Muscle of leg (tissue), 3 donors: ENCODE measurements at regions not wholly inside any gene's neighbourhood (a gene's known extent, or its start where the extent isn't known, plus 50 kb on each side); places are given as distances from the start of the nearest gene placed in this dataset.

Source experiments
- DNase-seq: peaks from one replicate; pipeline ENCODE4 v3.0.0; 2013
- H3K27ac ChIP-seq: one replicate; pipeline ENCODE4 v1.5.1; 2013; ENCODE audit warnings: mild to moderate bottlenecking, low read length, control low read depth
- H3K27me3 ChIP-seq: one replicate; pipeline ENCODE4 v1.6.1; 2013; ENCODE audit warnings: low read length; ENCODE audit not compliant: control insufficient read depth, insufficient read depth
- H3K36me3 ChIP-seq: one replicate; pipeline ENCODE4 v1.6.1; 2013; ENCODE audit warnings: low read length; ENCODE audit not compliant: control insufficient read depth, insufficient read depth
- H3K4me1 ChIP-seq: one replicate; pipeline ENCODE4 v1.6.1; 2013; ENCODE audit warnings: low read length; ENCODE audit not compliant: control insufficient read depth, insufficient read depth
- H3K4me3 ChIP-seq: one replicate; pipeline ENCODE4 v1.5.1; 2013; ENCODE audit warnings: low read length, control low read depth
- H3K9me3 ChIP-seq: replicated peaks from 2 replicates; pipeline ENCODE4 v1.6.1; 2013; ENCODE audit warnings: low read depth, low read length; ENCODE audit not compliant: control insufficient read depth
- WGBS: methylation state at CpG from one replicate; pipeline ENCODE4 v1.1.5; 2013; ENCODE audit warnings: missing lambda C conversion rate; ENCODE audit not compliant: insufficient coverage; 5-methylcytosine and 5-hydroxymethylcytosine counted together

DNA sequence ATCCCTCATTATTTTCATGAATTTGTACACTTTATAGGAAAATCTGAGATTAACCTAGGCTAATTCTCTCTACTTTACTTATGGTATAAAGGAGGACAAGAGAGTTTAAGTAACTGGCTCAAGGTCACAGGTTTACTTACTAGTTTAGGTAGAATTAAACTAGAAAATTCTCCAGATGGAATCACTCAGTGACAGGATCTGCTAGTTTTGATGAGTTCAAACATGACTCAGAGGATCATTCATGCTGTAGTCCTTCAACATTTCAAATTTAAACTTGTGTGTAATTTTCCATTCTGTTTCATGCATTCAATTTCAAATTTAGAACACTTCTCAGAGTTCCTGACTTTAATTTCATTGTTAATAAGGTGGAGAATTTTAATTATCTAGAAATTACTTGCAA lies 485.7 kb upstream of the TUSC1 start:
- Histone ChIP-seq H3K4me3 (no peak overlapping the region), H3K27ac (no peak overlapping the region), H3K4me1 (no peaks in the 10 kb centered on the region), H3K9me3 (no peaks in the 10 kb centered on the region), H3K27me3 (no peaks in the 10 kb centered on the region), H3K36me3 (no peaks in the 10 kb centered on the region)
- no peak for DNase-seq

DNA sequence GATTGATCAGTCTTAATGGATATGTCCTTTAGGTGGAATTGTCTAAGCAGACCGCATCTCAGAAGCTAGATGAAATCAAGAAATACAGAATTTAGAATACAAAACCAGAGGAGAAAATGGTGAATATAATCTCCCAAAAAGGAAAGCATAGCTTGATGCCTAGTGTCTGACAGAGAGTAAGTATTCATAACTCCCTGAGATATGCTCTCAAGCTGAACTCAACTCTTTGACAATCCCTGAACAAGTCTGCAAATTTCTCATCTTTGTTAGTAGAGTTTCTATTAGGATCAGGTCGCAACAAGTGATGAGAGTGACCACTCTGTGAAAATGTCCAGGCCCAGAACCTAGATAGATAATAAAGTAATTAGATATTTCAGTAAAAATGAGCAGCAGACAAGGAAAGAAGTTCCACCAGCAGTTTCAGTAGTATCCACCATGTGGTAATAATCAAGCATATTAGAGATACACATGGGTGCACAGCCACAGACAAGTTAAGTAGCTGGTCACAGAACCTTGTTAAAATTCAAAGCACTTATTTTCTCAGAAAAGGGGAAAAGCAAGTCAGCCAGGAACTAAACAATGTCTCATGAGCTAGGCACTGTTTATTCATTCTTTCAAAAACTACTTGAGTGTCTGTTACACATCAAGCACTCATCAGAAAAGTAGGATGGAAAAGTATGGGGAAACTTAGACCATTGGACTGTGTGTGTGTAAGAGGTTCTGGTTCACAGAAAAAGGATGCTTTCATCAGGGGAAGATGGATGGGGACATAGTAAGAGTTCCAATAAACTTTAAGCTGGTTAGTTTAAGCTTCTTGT lies 481.5 kb upstream of the TUSC1 start:
- no peak for DNase-seq
- WGBS: no CpG with 5 or more reads among the region's 2 CpGs
- no peaks in the 10 kb centered on the region for H3K36me3 ChIP-seq

DNA sequence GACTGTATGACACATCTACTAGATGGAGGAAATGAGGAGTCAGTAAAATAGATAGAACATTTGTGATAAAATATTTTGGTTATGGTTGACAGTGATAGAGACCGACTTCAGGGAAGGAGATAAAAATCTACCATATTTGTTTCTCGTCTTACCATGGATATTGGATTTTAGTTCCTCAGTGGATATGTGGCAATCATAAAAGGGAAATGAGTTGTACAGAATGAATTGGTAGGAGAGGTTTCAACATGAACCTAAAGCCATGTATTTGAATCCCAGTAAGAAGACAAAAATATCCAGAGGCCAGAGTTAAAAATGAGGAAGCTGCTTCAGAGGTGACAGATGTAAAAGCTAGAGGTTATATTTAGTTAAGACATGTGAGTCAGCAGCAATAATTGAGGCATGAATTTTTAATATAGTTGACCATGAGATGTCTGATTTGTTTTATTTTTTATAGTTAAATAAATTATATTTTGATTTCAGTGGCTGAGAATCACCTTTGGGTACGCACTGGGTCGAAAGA lies 480.4 kb upstream of the TUSC1 start:
- H3K27me3 ChIP-seq: no peaks in the 10 kb centered on the region
- H3K4me1 ChIP-seq: no peaks in the 10 kb centered on the region
- no peak for DNase-seq
- no peak overlapping the region for H3K27ac ChIP-seq
- no peaks in the 10 kb centered on the region for H3K36me3 ChIP-seq
- WGBS: no CpG with 5 or more reads among the region's 4 CpGs
- H3K4me3 ChIP-seq: no peak overlapping the region
- H3K9me3 ChIP-seq: no peaks in the 10 kb centered on the region

More for the DNA sequence above, 481.5 kb upstream of the TUSC1 start:
- H3K4me3 ChIP-seq: no peak overlapping the region
- no peaks in the 10 kb centered on the region for H3K9me3 ChIP-seq
- H3K27me3 ChIP-seq: no peaks in the 10 kb centered on the region
- no peak overlapping the region for H3K27ac ChIP-seq
- H3K4me1 ChIP-seq: no peaks in the 10 kb centered on the region

DNA sequence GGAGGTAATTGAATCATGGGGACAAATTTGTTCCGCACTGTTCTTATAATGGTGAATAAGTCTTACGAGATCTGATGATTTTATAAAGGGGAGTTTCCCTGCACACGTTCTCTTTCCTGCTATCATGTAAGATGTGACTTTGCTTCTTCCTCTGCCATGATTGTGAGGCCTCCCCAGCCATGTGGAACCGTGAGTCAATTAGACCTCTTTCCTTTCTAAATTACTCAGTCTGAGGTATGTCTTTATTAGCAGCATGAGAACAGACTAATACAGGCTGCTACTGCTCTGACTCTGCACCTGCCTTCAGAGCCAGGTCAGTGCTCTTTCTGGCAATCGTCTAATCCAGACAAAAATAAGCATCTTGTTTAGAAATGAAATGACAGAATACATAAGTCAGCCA lies 479.2 kb upstream of the TUSC1 start:
- no CpG with 5 or more reads among the region's 5 CpGs for WGBS
- Histone ChIP-seq H3K9me3 (no peaks in the 10 kb centered on the region), H3K27me3 (no peaks in the 10 kb centered on the region), H3K4me3 (no peak overlapping the region), H3K36me3 (no peaks in the 10 kb centered on the region), H3K4me1 (no peaks in the 10 kb centered on the region), H3K27ac (no peak overlapping the region)
- DNase-seq: no peak

DNA sequence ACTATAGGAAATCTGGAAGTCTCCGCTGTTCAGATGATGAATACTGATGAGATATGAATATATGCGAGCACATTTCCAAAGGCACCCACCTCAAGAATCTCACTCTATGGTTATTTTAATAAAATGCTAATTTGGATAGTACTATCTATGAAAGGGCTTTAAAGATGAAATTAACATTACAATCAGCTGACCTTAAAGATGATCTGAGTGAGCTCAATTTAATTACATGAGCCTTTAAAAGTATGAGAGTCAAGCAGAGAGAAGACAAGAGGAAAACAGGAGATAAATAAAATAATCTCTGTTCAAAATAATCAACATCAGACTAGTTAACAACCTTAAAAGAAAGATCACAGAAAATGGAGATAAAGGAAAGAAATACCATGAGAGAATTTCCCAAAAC lies 474.1 kb upstream of the TUSC1 start:
- H3K27me3 ChIP-seq: no peaks in the 10 kb centered on the region
- no CpG with 5 or more reads among the region's 2 CpGs for WGBS
- H3K4me1 ChIP-seq: no peaks in the 10 kb centered on the region
- H3K9me3 ChIP-seq: no peaks in the 10 kb centered on the region
- no peak overlapping the region for H3K27ac ChIP-seq
- no peaks in the 10 kb centered on the region for H3K36me3 ChIP-seq
- no peak for DNase-seq
- no peak overlapping the region for H3K4me3 ChIP-seq

DNA sequence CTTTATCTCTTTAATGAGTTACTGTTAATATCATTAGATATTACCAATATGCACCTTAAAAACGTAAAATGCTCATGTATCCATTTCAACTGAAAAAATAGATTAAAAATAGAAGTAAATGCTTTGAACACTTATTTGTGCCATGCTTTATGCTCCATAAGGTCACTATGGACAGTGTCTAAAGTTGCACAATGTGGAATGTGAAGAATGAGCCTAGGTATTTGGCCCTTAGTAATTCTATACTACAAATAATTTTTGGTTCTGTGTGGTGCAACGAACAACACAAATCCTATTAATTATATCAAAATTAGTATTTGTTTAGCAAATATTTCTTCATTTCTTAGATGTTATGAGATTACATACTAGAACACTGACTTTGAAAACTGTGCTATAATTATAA lies 469.9 kb upstream of the TUSC1 start:
- Histone ChIP-seq H3K9me3 (no peaks in the 10 kb centered on the region), H3K27me3 (no peaks in the 10 kb centered on the region), H3K4me1 (no peaks in the 10 kb centered on the region), H3K4me3 (no peak overlapping the region), H3K36me3 (no peaks in the 10 kb centered on the region), H3K27ac (no peak overlapping the region)
- WGBS: no CpG with 5 or more reads among the region's 2 CpGs
- DNase-seq: no peak

DNA sequence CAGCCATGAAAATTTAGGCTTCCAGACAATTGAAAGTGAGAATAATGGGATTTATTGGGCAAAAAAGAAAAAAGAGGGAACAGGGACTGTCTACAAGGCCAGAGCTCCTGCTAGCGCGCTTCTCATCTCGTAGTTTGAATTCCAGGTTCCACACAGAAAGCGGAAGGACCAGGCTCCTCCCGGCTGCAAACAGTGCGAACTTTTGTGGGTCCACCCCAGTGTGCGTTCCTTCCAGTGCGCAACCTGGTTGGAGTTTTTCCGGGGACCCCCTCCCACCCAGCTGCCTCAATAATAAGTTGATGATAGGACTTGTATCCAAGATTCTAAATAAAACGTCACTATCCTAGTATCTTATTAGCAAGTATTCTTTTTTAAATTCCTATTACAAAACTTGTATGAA lies 467.7 kb upstream of the TUSC1 start:
- 93% methylated on average over 6 of the region's 10 CpGs for WGBS
- DNase-seq: no peak

DNA sequence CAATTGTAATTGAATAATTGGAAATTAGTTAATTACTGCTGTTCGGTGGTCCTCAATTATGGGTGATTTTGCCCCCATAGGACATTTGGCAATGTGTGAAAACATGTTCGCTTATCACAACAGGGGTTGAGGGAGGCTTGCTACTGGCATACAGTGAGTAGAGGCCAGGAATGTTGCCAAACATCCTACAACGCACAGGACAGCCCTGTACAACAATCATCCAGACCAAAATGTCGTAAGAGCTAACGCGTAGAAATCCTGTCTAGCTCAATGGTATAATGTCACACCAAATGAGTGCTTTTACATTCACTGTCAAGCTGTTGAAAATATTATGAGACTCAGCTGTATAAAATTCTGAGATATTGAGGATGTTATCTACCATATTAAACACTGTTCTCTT lies 464.4 kb upstream of the TUSC1 start:
- no peak for DNase-seq
- H3K27ac ChIP-seq: no peak overlapping the region
- H3K36me3 ChIP-seq: no peaks in the 10 kb centered on the region
- H3K9me3 ChIP-seq: no peaks in the 10 kb centered on the region
- no CpG with 5 or more reads among the region's 6 CpGs for WGBS
- H3K4me1 ChIP-seq: no peaks in the 10 kb centered on the region
- no peak overlapping the region for H3K4me3 ChIP-seq
- no peaks in the 10 kb centered on the region for H3K27me3 ChIP-seq

More for the DNA sequence above, 467.7 kb upstream of the TUSC1 start:
- H3K4me3 ChIP-seq: no peak overlapping the region
- H3K27me3 ChIP-seq: no peaks in the 10 kb centered on the region
- H3K9me3 ChIP-seq: no peaks in the 10 kb centered on the region
- H3K36me3 ChIP-seq: no peaks in the 10 kb centered on the region
- no peak overlapping the region for H3K27ac ChIP-seq
- H3K4me1 ChIP-seq: no peaks in the 10 kb centered on the region

DNA sequence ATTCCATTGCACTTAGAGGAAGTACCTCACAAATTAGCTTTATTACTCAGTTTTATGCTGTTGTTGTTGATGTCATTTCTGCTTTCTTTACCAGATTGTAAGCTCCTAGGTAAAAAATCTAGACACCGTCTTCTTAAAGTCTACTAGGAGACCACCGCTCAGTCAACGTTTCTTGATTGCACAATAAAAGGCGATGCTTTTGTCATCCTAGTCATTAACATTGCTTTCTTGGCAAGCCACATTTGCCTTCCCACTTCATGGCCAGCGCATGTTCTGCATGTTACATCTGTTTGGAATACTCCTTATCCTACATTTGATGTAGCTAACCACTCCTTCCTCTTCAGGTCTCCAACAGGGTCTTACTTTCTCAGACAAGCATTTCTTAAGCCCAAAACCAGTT lies 464.0 kb upstream of the TUSC1 start:
- DNase-seq: no peak
- H3K4me1 ChIP-seq: no peaks in the 10 kb centered on the region
- H3K36me3 ChIP-seq: no peaks in the 10 kb centered on the region
- no peaks in the 10 kb centered on the region for H3K27me3 ChIP-seq
- 88% methylated on average over 5 of the region's 5 CpGs for WGBS
- no peak overlapping the region for H3K27ac ChIP-seq
- H3K9me3 ChIP-seq: no peaks in the 10 kb centered on the region
- H3K4me3 ChIP-seq: no peak overlapping the region

DNA sequence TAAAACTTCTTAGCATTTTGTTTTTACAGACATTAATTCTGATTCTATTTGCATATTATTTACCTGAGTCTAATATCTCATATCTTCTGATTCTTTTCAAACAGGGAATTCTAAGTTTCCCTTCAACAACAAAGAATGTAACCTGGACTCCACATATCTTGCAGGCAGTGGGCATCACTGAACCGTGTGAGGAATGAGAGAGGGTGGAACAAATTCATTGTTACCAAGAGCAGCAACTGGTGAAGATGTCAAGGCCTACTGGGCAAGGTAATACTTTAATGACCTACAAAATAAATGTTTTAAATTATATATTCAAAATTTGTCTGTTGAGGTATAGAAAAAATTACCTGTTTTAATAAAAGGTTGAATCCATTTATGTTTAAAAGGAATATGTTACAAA lies 455.3 kb upstream of the TUSC1 start:
- no peaks in the 10 kb centered on the region for H3K36me3 ChIP-seq
- DNase-seq: no peak
- no peaks in the 10 kb centered on the region for H3K27me3 ChIP-seq
- H3K27ac ChIP-seq: no peak overlapping the region
- no peaks in the 10 kb centered on the region for H3K9me3 ChIP-seq
- WGBS: no CpG with 5 or more reads among the region's 1 CpG
- H3K4me3 ChIP-seq: no peak overlapping the region
- no peaks in the 10 kb centered on the region for H3K4me1 ChIP-seq
